ENCODE measurements at regions not wholly inside any gene's neighbourhood (a gene's known extent, or its start where the extent isn't known, plus 50 kb on each side); places are given as distances from the start of the nearest gene placed in this dataset.
"Not testable (repeated sequence)": the region's sequence is repeated elsewhere in the genome, so short reads cannot be mapped to it uniquely, and the experiment has no call there.

GRCh38 chr16:88252057-88252794 lies 130.5 kb upstream of the ZNF469 start:
- DNase-seq = not testable (repeated sequence)

DNA sequence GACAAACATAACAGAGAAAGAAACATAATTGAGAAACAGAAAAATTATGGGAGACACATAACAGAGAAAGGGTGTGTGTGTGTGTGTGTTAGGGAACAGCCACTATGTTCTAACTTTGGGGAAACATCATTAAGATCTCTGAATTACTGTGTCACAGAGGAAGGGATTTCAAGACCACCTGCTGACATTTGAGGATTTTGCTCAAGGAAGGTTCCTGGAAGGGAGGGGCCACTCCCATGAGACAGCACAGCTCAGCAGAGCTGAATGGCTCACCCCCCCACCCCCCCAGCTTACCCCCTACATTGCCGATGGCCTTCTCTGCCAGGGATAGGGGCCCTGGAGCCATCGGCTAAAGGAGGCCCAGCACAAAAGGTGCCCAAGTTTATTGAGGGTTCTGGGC lies 124.6 kb upstream of the ZNF469 start:
- not testable (repeated sequence) for DNase-seq

GRCh38 chr16:88258764-88259525 lies 123.8 kb upstream of the ZNF469 start:
- DNase-seq = not testable (repeated sequence)

DNA sequence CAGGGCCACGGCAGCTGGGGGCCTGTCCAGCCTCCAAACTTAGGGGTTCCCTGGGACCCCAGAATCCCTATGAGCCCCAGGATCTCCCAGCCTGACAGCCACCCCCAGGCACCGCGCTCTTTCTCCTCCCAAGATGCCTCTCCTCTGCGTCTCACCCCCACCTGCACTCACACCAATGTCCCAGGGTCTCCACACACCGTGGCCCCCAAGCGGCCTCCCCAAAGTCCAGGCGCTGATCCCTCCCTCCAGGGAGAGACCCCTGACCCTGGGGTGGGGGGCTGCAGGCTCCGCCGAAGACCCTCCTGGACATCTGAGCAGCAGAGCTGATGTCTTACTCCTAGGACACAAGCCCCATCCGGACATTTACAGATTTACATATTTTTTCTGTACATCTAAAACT lies 123.2 kb upstream of the ZNF469 start:
- DNase-seq = not testable (repeated sequence)

GRCh38 chr16:88260146-88260545 lies 122.6 kb upstream of the ZNF469 start:
- DNase-seq = not testable (repeated sequence)

DNA sequence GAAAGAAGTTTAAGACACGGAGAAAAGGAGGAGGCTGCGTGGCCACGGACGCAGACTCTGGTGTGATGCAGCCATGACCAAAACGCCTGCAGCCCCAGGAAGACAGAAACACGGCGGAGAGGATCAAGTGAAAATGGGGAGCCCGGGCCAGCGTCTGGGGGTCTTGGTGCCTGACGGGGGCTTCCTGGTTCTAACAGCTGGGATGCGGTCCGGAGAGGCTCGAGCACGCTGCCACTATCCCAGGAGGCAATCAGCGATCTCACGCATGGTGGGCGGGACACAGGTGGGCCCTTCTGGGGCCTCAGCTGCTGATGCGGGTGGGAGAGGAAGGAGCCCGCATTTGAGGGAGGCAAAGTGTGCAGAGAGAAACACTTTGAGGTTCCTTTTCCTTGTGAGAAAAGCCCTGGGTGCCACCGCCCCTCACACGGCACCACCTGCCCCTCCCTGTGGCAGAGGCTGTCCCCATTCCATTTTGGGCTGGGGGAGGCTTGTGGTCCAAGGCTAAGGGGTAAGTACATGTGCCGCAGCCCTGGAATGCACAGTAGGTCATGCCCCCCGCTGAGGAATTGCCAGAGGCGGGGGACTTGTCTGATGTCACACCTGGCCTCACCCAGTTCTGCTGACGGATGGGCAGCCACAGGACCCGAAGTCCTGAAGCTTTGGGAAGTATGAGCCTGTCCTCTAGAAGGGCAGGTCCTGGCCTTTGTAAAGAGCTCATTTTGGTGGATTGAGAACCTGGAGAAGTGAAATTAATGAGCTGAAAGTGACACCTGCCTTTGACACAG lies 121.7 kb upstream of the ZNF469 start:
- not testable (repeated sequence) for DNase-seq

GRCh38 chr16:88261814-88262605 lies 120.7 kb upstream of the ZNF469 start:
- DNase-seq = not testable (repeated sequence)

- not testable (repeated sequence) for DNase-seq
Observed at GRCh38 chr16:88262858-88263563, 119.7 kb upstream of the ZNF469 start.

DNA sequence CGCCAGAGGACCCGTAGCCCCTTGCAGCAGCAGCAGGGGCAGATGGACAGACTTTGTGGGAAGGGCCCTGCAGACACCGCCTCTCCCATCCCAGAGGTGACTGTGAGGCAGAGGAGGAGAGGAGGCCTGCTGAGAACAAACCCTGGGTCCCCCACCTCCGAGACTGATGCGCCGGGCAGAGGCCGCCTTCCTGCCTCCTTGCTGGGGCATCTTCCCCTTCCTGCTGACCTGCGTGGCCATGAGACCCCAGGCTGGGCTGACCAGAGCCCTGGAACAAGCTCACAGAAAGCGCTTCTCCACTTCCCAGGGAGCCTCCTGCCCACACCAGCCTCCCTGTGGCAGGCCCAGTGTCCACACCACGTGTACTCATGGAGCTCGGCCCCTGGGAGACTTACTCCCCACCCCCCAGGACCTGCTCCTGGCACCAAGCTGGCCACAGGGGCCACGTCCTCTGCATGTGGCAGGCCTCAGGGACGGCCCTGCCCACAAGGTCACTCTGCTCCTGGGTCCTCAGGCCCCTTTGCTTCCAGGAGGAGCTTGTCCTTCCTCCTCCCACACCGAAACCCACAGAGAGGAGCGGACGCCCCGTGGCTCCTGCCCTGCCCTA lies 119.0 kb upstream of the ZNF469 start:
- not testable (repeated sequence) for DNase-seq

- DNase-seq = no peak
Observed at GRCh38 chr16:88264641-88265285, 118.0 kb upstream of the ZNF469 start.

GRCh38 chr16:88265286-88265938 lies 117.3 kb upstream of the ZNF469 start:
- DNase-seq = not testable (repeated sequence)

DNA sequence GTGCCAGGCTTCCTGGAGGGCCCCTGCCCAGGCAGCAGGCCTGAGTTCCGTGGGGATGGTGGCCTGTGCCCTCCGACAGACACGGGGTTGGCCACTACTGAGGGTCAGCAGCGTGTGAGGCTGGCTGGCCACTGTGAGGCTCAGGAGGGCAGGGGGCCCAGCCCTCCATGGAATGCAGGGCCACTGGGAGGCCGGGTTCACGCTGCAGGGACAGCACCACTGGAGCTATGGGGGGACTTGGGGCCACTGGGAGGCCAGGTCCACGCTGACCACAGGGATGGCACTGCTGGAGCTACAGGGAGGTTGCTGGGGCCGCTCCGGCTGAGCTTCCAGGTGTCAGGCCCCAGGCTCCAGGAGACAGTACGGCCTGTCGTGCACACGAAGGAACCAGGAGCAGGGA lies 116.7 kb upstream of the ZNF469 start:
- not testable (repeated sequence) for DNase-seq

- not testable (repeated sequence) for DNase-seq
Observed at GRCh38 chr16:88266935-88267551, 115.7 kb upstream of the ZNF469 start.

DNA sequence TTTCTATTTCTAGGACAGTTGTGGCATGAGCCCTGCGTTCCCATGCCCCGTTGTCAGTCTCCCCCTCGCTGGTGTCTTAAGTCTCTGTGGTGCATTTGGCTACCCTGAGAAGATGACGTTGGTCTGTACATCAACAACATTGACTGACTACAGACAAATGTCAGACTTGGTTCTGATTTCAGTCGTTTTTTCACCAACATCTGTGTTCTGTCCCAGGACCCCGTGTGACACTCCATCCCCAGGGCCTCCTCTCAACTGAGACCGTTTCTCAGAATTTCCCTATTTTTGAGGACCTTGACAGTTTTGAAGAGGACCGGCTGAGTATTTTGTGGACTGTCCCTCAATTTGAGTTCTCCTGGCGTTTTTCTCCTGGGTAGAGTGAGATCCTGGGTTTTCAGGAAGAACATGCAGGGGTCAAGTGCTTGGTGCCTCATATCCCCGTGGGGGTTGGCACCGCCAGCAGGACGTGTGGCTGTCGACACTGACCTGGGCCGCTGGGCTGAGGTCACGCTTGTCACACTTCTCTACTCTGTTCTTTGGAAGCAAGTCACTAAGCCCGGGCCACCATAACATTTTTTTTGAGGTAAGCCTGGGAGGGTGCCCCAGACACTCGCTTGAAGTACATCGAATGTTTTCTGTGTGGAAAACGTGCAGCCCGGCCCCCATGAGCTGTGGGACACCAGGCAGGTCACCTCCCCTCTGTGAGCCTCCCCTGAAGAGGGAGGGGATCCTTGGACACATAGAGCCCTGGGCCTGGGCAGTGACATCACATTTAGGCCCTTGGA lies 114.4 kb upstream of the ZNF469 start:
- DNase-seq = not testable (repeated sequence)

- DNase-seq = not testable (repeated sequence)
Observed at GRCh38 chr16:88270171-88270790, 112.5 kb upstream of the ZNF469 start.

DNA sequence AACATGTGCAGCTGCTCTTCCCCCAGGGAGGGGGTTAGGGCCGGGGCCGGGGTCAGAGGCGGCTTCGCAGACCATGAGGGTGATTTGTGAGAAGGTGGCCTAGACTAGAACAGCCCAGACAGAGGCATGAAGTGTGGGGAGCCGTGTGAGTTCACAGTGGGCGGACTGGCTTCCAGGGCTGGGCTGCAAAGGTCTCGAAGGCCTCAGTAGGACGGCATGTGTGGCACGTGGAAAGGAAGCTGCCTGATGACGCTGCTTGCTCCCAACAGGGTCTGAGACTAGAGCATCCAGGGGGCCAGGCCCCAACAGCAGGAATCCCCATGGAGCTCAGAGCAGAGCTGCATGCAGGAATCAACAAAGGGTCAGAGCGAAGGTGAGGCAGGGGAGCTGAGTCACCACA lies 111.5 kb upstream of the ZNF469 start:
- DNase-seq = not testable (repeated sequence)

DNA sequence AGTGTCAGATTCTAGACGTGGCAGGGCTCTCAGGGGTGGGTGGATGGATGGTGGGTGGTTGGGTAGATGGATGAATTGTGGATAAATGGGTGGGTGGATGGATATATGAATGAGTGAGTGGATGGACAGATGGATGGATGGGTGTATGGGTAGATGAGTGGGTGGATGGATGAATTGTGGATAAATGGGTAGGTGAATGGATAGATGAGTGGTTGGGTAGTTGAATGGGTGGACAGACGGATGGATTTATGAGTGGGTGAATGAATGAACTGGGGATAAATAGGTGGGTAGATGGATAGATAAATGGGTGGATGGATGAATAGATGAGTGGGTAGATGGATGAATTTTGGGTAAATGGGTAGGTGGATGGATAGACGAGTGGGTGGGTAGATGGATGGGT lies 111.0 kb upstream of the ZNF469 start:
- DNase-seq = not testable (repeated sequence)

GRCh38 chr16:88272437-88272836 lies 110.3 kb upstream of the ZNF469 start:
- not testable (repeated sequence) for DNase-seq

Measured in NCI-H748 treated with DMSO at 0.1 percent for 48 hours (cell line).